ENCODE measurements at regions not wholly inside any gene's neighbourhood (a gene's known extent, or its start where the extent isn't known, plus 50 kb on each side); places are given as distances from the start of the nearest gene placed in this dataset.

DNA sequence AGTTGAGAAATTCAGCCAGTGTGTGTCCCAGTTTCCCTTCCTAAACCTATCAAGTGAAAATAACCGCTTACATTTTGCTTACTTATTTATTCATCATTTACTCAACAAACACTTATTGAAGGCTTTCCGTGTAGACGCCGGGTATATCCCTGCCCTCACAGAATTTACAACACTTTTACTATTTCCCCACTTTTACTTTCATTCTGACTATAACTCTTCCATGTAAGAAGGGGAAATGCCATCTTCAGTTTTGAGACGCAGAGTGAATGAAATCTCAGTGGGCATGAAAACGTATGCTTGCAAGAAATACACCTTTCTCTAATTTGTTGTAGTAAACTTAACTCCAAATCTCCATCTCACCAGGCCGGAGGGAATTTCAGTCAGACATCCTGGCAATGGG is 251.0 kb upstream of the CHAC2 start:
- H3K27me3 ChIP-seq: no peaks in the 10 kb centered on the region
- no peak for TF ChIP-seq POLR2A (IDR thresholded peaks at IDR 0.05)
- TF ChIP-seq POLR2AphosphoS5 (IDR thresholded peaks at IDR 0.05): no peak
- TF ChIP-seq CTCF (IDR thresholded peaks at IDR 0.05): no peak
- no peak for TF ChIP-seq EP300 (IDR thresholded peaks at IDR 0.05)
- H3K36me3 ChIP-seq: no peaks in the 10 kb centered on the region
- H3K27ac ChIP-seq: no peak overlapping the region
- no peaks in the 10 kb centered on the region for H3K9me3 ChIP-seq
- peaks cover 0 to 14% (median 5%) of the 10 kb centered on the region in 4 donors for H3K4me1 ChIP-seq
- no peak for DNase-seq
- no peak overlapping the region for H3K4me3 ChIP-seq
- intact Hi-C loops (cut with DNase I): no loop called here
- 73 to 84% methylated on average over 7 of the region's 7 CpGs for WGBS, 2 donors

GRCh38 chr2:53515435-53516332 is 251.9 kb upstream of the CHAC2 start:
- Histone ChIP-seq H3K36me3 (no peaks in the 10 kb centered on the region), H3K4me3 (no peak overlapping the region), H3K27me3 (no peaks in the 10 kb centered on the region), H3K9me3 (no peaks in the 10 kb centered on the region), H3K27ac (no peak overlapping the region), H3K4me1 (peaks cover 0 to 14% (median 5%) of the 10 kb centered on the region in 4 donors)
- DNase-seq: no peak
- intact Hi-C loops (cut with DNase I): no loop called here
- TF ChIP-seq POLR2A (IDR thresholded peaks at IDR 0.05): no peak
- TF ChIP-seq POLR2AphosphoS5 (IDR thresholded peaks at IDR 0.05): no peak
- TF ChIP-seq CTCF (IDR thresholded peaks at IDR 0.05): no peak
- no peak for TF ChIP-seq EP300 (IDR thresholded peaks at IDR 0.05)
- 73 to 86% methylated on average over 6 of the region's 6 CpGs for WGBS, 2 donors

GRCh38 chr2:53513167-53513666 is 254.4 kb upstream of the CHAC2 start:
- DNase-seq: no peak
- TF ChIP-seq CTCF (IDR thresholded peaks at IDR 0.05): no peak
- TF ChIP-seq EP300 (IDR thresholded peaks at IDR 0.05): no peak
- no peak for TF ChIP-seq POLR2A (IDR thresholded peaks at IDR 0.05)
- TF ChIP-seq POLR2AphosphoS5 (IDR thresholded peaks at IDR 0.05): no peak
- Histone ChIP-seq H3K4me1 (peaks cover 0 to 9% (median 4%) of the 10 kb centered on the region in 4 donors), H3K9me3 (no peaks in the 10 kb centered on the region), H3K27me3 (no peaks in the 10 kb centered on the region), H3K4me3 (no peak overlapping the region), H3K27ac (no peak overlapping the region), H3K36me3 (no peaks in the 10 kb centered on the region)
- intact Hi-C loops (cut with DNase I): no loop called here
- WGBS, 2 donors: 35 to 64% methylated on average over 4 of the region's 4 CpGs

GRCh38 chr2:53512071-53512826 is 255.4 kb upstream of the CHAC2 start:
- peaks cover 0 to 9% (median 4%) of the 10 kb centered on the region in 4 donors for H3K4me1 ChIP-seq
- H3K27me3 ChIP-seq: no peaks in the 10 kb centered on the region
- no peaks in the 10 kb centered on the region for H3K9me3 ChIP-seq
- no peak overlapping the region for H3K27ac ChIP-seq
- no peak for DNase-seq
- intact Hi-C loops (cut with DNase I): no loop called here
- no peaks in the 10 kb centered on the region for H3K36me3 ChIP-seq
- H3K4me3 ChIP-seq: no peak overlapping the region
- TF ChIP-seq CTCF (IDR thresholded peaks at IDR 0.05) (no peak), POLR2A (IDR thresholded peaks at IDR 0.05) (no peak), POLR2AphosphoS5 (IDR thresholded peaks at IDR 0.05) (no peak), EP300 (IDR thresholded peaks at IDR 0.05) (no peak)
- 72% methylated on average over 4 of the region's 4 CpGs for WGBS, 2 donors

All from sigmoid colon (tissue), 6 donors.